ENCODE measurements at regions not wholly inside any gene's neighbourhood (a gene's known extent, or its start where the extent isn't known, plus 50 kb on each side); places are given as distances from the start of the nearest gene placed in this dataset.
"Not testable (repeated sequence)": the region's sequence is repeated elsewhere in the genome, so short reads cannot be mapped to it uniquely, and the experiment has no call there.

DNA sequence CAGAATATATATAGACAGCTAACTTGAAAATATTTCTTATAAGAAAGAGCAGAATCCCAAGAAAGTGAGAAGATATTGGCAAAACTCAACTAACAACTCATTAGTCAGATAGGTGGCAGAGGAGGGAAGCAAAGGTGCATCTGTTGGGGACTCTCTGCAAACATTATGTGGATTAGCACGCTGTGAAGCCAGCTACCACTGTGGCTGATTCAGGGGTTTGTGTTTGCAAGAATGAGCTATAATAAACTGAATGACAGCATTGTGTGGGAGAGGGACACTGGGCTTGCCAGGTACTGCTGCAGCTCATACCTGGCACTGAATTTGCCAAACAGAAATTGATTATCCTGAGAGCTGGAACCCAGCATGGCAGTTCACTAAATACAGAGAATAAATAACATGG is 170.3 kb upstream of the MINDY3 start:
- Histone ChIP-seq H3K27me3 (no peaks in the 10 kb centered on the region), H3K36me3 (no peaks in the 10 kb centered on the region), H3K4me1 (no peaks in the 10 kb centered on the region), H3K27ac (no peak overlapping the region), H3K4me3 (no peak overlapping the region), H3K9me3 (peaks cover 0 to 6% of the 10 kb centered on the region in 2 donors)
- TF ChIP-seq EP300 (IDR thresholded peaks at IDR 0.05; ENCODE audit: low read depth) (no peak), POLR2AphosphoS5 (IDR thresholded peaks at IDR 0.05) (no peak), POLR2A (IDR thresholded peaks at IDR 0.05) (no peak)
- TF ChIP-seq, protein P1, sequence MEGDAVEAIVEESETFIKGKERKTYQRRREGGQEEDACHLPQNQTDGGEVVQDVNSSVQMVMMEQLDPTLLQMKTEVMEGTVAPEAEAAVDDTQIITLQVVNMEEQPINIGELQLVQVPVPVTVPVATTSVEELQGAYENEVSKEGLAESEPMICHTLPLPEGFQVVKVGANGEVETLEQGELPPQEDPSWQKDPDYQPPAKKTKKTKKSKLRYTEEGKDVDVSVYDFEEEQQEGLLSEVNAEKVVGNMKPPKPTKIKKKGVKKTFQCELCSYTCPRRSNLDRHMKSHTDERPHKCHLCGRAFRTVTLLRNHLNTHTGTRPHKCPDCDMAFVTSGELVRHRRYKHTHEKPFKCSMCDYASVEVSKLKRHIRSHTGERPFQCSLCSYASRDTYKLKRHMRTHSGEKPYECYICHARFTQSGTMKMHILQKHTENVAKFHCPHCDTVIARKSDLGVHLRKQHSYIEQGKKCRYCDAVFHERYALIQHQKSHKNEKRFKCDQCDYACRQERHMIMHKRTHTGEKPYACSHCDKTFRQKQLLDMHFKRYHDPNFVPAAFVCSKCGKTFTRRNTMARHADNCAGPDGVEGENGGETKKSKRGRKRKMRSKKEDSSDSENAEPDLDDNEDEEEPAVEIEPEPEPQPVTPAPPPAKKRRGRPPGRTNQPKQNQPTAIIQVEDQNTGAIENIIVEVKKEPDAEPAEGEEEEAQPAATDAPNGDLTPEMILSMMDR (IDR thresholded peaks at IDR 0.05), result no peak
- WGBS, 2 donors (ENCODE audit: low coverage in 1 of 2), result 38 to 45% methylated on average over 1 of the region's 1 CpG
- DNase-seq, result no peak
- intact Hi-C loops (cut with DNase I; ENCODE audit: low total_unique reads), result no loop called here
- in situ Hi-C loops (cut with MboI; ENCODE audit: low pct_ligation_motif_present in 1 of 4, low pct_unique_long_range_greater_than_20kb in 1 of 4, low sequenced_read_pairs in 3 of 4), result no loop called here

DNA sequence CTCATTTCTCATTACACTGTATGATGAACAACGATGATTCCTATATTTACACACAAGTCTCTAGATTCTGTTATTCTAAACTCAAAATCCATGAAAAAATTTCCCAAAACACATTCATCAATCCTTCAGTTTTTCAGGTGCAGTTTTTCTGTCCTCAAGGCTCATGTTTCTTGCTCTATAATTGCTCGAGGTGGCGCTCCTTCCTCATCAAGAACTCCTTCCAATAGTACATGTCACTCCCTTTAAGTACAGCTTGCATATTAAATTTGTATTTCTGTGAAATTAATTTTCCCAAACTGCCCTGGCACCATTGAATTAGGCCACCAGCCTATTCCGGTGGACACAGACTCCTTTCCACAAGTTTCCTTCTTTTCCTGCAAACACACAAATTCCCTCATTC is 188.7 kb upstream of the MINDY3 start:
- Histone ChIP-seq H3K36me3 (no peaks in the 10 kb centered on the region), H3K4me1 (no peaks in the 10 kb centered on the region), H3K27me3 (no peaks in the 10 kb centered on the region), H3K9me3 (no peaks in the 10 kb centered on the region), H3K4me3 (no peak overlapping the region), H3K27ac (no peak overlapping the region)
- TF ChIP-seq, protein P1 (IDR thresholded peaks at IDR 0.05), result no peak
- in situ Hi-C loops (cut with MboI; ENCODE audit: low pct_ligation_motif_present in 1 of 4, low pct_unique_long_range_greater_than_20kb in 1 of 4, low sequenced_read_pairs in 3 of 4) (no loop called here), intact Hi-C loops (cut with DNase I; ENCODE audit: low total_unique reads) (no loop called here)
- WGBS, 2 donors (ENCODE audit: low coverage in 1 of 2), result 86 to 95% methylated on average over 4 of the region's 4 CpGs
- no peak for DNase-seq

DNA sequence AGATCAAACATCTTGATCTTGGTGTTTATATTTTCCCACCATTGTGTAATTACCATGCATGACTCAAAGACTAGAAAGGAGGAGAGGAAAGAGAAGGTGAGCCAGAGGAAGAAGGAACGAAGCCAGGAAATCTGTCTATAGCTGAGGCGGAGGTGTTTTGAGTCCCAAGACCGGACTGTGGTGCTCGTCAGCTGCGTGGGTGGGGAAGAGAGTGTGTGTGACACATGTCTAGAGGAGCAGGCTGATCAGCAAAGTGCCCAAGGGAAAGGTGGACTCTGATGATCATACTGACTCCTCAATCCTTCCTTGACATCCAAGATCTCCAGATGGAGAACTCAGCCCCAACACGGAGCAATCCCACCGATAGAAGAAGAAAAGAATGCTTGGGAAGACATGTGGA is 189.5 kb upstream of the MINDY3 start:
- in situ Hi-C loops (cut with MboI; ENCODE audit: low pct_ligation_motif_present in 1 of 4, low pct_unique_long_range_greater_than_20kb in 1 of 4, low sequenced_read_pairs in 3 of 4), result no loop called here
- intact Hi-C loops (cut with DNase I; ENCODE audit: low total_unique reads), result no loop called here
- Histone ChIP-seq H3K4me3 (no peak overlapping the region), H3K36me3 (no peaks in the 10 kb centered on the region), H3K27ac (no peak overlapping the region), H3K9me3 (no peaks in the 10 kb centered on the region), H3K4me1 (no peaks in the 10 kb centered on the region), H3K27me3 (no peaks in the 10 kb centered on the region)
- WGBS, 2 donors (ENCODE audit: low coverage in 1 of 2), result 87 to 89% methylated on average over 7 of the region's 7 CpGs
- TF ChIP-seq POLR2A (IDR thresholded peaks at IDR 0.05), result no peak
- no peak for TF ChIP-seq EP300 (IDR thresholded peaks at IDR 0.05; ENCODE audit: low read depth)
- TF ChIP-seq, protein P1 (IDR thresholded peaks at IDR 0.05), result no peak
- no peak for TF ChIP-seq POLR2AphosphoS5 (IDR thresholded peaks at IDR 0.05)
- DNase-seq, result no peak

DNA sequence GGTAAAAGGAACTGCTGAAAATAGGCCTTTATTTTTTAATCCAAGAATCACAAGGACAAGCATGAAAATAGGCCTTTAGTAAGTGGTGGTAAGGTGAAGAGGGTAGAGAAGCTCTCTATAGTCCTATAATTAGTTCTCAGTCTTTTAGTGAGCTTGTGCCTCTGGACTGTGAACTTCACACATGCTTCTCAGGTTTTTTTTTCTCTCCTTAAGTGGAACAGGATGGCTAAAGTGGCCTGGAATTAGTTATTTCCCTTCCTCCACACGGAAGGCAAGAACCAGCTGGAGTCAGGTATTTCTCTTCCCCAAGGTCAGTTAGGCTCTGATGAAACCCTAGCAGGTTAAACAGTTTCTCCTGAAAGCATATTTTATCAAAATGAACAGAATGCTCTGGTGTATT is 203.0 kb upstream of the MINDY3 start:
- DNase-seq, result no peak

DNA sequence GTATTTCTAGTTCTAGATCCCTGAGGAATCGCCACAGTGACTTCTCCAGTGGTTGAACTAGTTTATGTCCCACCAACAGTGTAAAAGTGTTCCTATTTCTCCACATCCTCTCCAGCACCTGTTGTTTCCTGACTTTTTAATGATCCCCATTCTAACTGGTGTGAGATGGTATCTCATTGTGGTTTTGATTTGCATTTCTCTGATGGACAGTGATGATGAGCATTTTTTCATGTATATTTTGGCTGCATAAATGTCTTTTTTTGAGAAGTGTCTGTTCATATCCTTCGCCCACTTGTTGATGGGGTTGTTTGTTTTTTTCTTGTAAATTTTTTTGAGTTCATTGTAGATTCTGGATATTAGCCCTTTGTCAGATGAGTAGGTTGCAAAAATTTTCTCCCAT is 223.2 kb upstream of the MINDY3 start:
- H3K36me3 ChIP-seq; intact Hi-C loops (cut with DNase I; ENCODE audit: low total_unique reads); in situ Hi-C loops (cut with MboI; ENCODE audit: low pct_ligation_motif_present in 1 of 4, low pct_unique_long_range_greater_than_20kb in 1 of 4, low sequenced_read_pairs in 3 of 4): not testable (repeated sequence)

More for the DNA sequence above, 203.0 kb upstream of the MINDY3 start:
- no peak overlapping the region for H3K27ac ChIP-seq
- TF ChIP-seq EP300 (IDR thresholded peaks at IDR 0.05; ENCODE audit: low read depth) (no peak), POLR2A (IDR thresholded peaks at IDR 0.05) (no peak), POLR2AphosphoS5 (IDR thresholded peaks at IDR 0.05) (no peak)
- TF ChIP-seq, protein P1 (IDR thresholded peaks at IDR 0.05), result no peak
- no peaks in the 10 kb centered on the region for H3K36me3 ChIP-seq
- intact Hi-C loops (cut with DNase I; ENCODE audit: low total_unique reads) (no loop called here), in situ Hi-C loops (cut with MboI; ENCODE audit: low pct_ligation_motif_present in 1 of 4, low pct_unique_long_range_greater_than_20kb in 1 of 4, low sequenced_read_pairs in 3 of 4) (no loop called here)
- no peak overlapping the region for H3K4me3 ChIP-seq
- WGBS, 2 donors (ENCODE audit: low coverage in 1 of 2), result 13 to 14% methylated on average over 1 of the region's 1 CpG
- no peaks in the 10 kb centered on the region for H3K27me3 ChIP-seq
- no peaks in the 10 kb centered on the region for H3K4me1 ChIP-seq
- no peaks in the 10 kb centered on the region for H3K9me3 ChIP-seq

More for the DNA sequence above, 223.2 kb upstream of the MINDY3 start:
- not testable (repeated sequence) for H3K4me1 ChIP-seq, H3K9me3 ChIP-seq, H3K4me3 ChIP-seq, H3K27me3 ChIP-seq, H3K27ac ChIP-seq, DNase-seq
- 88 to 100% methylated on average over 1 to 2 of the region's 2 CpGs for WGBS, 2 donors (ENCODE audit: low coverage in 1 of 2)
